Effector memory CD4-positive, alpha-beta T cell (primary cell): ENCODE measurements at regions not wholly inside any gene's neighbourhood (a gene's known extent, or its start where the extent isn't known, plus 50 kb on each side); places are given as distances from the start of the nearest gene placed in this dataset.

Source experiments
- DNase-seq, 3 donors: peaks; one replicate each; pipeline ENCODE4 v3.0.0-alpha.2; 2020
- H3K27ac ChIP-seq: 2 replicates; pipeline ENCODE4 v1.7.0; 2013; ENCODE audit warnings: mild to moderate bottlenecking, low read length, moderate library complexity; ENCODE audit not compliant: insufficient read depth, poor library complexity, severe bottlenecking
- H3K27me3 ChIP-seq: replicated peaks from 2 replicates; pipeline ENCODE4 v1.7.0; 2013; ENCODE audit warnings: mild to moderate bottlenecking, low read length; ENCODE audit not compliant: insufficient read depth, control insufficient read depth, poor library complexity, severe bottlenecking
- H3K36me3 ChIP-seq: 2 replicates; pipeline ENCODE4 v1.7.0; 2013; ENCODE audit warnings: mild to moderate bottlenecking, low read length, moderate library complexity; ENCODE audit not compliant: control insufficient read depth, insufficient read depth
- H3K4me1 ChIP-seq: 2 replicates; pipeline ENCODE4 v1.7.0; 2013; ENCODE audit warnings: low read length, mild to moderate bottlenecking; ENCODE audit not compliant: control insufficient read depth, insufficient read depth, poor library complexity, severe bottlenecking
- H3K4me3 ChIP-seq: 2 replicates; pipeline ENCODE4 v1.7.0; 2013; ENCODE audit warnings: low read length, low read depth, mild to moderate bottlenecking; ENCODE audit not compliant: insufficient read depth, poor library complexity, severe bottlenecking
- H3K9me3 ChIP-seq: 2 replicates; pipeline ENCODE4 v1.7.0; 2013; ENCODE audit warnings: mild to moderate bottlenecking, low read length, moderate library complexity; ENCODE audit not compliant: control insufficient read depth

DNA sequence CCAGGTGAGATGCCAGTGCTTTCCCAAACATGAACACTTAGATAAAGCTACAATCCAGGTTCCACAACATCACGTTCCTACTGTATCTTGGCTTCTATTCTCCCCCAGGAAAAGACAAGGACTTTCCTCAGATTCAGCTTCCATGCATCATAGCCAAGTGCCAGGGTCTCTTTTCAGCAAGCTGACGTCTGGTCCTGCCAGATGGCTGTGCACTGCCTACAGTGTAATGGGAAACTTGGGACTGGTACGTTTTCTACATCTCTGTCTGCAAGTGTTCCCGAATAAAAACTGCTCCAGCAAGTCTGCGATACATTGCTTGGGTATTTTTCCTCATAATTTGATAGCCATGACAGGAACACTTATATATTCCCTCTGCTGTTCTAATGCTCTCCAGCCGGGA, 412.5 kb downstream of the FAM181B start:
- no peaks in the 10 kb centered on the region for H3K27me3 ChIP-seq
- H3K4me1 ChIP-seq: no peaks in the 10 kb centered on the region
- no peak overlapping the region for H3K27ac ChIP-seq
- H3K9me3 ChIP-seq: no peaks in the 10 kb centered on the region
- DNase-seq: no peak
- no peaks in the 10 kb centered on the region for H3K36me3 ChIP-seq
- H3K4me3 ChIP-seq: no peak overlapping the region

DNA sequence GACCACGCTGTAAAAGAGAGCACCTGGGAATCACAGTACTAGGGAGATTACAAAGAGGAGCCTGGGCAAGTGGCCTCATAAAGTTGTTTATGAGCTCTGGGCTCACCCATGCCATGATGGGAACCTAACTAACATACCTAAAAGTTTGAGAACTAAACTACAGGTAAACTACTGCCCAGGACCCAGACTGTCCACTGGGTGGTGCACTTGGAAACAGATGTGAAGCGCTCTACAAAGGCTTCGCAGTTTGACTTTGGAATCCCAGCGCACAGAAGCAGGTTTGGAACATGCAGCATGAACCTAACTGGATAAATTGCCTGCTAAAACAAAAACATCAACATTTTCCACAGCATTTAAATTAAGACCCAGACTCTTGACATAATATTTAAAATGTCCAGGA, 418.6 kb downstream of the FAM181B start:
- Histone ChIP-seq H3K9me3 (no peaks in the 10 kb centered on the region), H3K27me3 (no peaks in the 10 kb centered on the region), H3K36me3 (no peaks in the 10 kb centered on the region), H3K4me1 (no peaks in the 10 kb centered on the region), H3K4me3 (no peak overlapping the region), H3K27ac (no peak overlapping the region)
- DNase-seq: no peak

DNA sequence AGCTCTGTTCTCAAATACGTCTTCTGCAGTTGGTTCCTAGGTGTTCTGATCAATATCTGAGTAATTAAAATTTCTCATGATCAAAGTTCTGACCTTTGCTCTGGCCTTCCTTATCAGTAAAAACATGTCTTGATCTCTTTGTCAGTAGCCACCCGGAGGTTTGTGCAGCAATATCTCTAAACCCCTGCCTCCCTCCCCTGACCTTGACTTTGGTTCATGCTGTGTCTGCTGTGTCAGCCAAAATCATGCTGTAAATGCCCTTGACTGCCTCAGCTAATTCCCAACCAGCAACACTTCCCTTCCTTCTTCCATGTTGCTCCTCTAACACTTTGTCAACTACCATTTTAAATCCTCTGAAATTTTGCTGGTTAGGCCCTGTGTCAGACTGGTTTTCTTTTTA, 424.7 kb downstream of the FAM181B start:
- Histone ChIP-seq H3K36me3 (no peaks in the 10 kb centered on the region), H3K27ac (no peak overlapping the region), H3K9me3 (no peaks in the 10 kb centered on the region), H3K4me1 (no peaks in the 10 kb centered on the region), H3K4me3 (no peak overlapping the region), H3K27me3 (no peaks in the 10 kb centered on the region)
- DNase-seq: no peak

DNA sequence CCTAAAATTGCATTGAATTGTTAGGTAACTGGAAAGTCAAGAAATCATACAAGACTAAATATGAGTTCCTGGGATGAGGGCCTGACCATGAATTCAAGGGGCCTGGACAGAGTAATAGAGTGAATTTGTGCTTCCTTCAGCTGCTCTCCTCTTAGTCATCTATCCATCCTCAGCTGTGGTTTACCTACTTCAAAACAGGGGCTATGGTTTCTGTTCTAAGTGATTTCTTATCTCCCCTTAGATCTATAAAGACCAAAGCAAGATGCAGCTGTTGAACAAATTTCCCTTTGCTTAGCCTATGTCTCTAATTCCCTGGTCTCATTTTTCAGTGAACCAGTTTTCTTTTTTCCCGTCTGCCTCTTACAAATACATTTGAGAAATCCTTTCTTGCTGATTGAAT, 428.5 kb downstream of the FAM181B start:
- no peaks in the 10 kb centered on the region for H3K4me1 ChIP-seq
- H3K27me3 ChIP-seq: no peaks in the 10 kb centered on the region
- no peak overlapping the region for H3K4me3 ChIP-seq
- H3K27ac ChIP-seq: no peak overlapping the region
- no peaks in the 10 kb centered on the region for H3K36me3 ChIP-seq
- DNase-seq: no peak
- H3K9me3 ChIP-seq: no peaks in the 10 kb centered on the region

DNA sequence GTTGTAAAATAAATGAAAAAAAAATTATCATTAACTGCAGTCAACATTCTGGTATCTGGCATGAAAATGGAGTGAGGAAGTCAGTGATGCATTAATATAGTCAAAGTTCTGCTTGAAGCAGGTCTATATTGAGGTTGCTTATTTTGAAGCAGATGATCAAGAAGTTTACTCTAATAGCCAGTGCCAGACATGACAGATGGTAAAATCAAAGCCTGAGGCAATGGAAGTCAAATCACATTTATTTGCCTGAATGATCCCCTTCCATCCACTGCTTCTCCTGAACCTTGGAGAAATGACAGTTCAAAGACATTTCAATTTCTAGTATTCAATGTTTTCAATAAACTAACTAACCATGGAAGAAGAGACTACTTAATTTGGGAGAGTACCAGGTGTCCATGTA, 430.0 kb downstream of the FAM181B start:
- Histone ChIP-seq H3K36me3 (no peaks in the 10 kb centered on the region), H3K27ac (no peak overlapping the region), H3K9me3 (no peaks in the 10 kb centered on the region), H3K4me3 (no peak overlapping the region), H3K4me1 (no peaks in the 10 kb centered on the region), H3K27me3 (no peaks in the 10 kb centered on the region)
- DNase-seq: no peak

DNA sequence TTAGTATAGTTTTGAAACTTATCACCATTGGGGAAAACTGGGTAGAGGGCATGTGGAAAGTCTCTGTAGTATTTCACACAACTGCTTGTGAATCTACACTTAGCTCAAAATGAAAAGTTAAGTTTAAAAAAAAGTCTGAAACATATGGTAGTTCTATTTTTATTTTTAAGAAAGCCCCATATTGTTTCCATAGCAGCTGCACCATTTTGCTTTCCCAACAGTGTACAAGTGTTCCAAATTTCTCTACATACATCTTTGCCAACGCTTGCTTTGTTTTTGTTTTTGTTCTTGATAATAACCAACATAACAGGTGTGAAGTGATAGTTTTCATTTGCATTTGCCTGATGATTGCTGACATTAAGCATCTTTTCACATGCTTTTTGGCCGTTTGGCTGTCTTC, 445.2 kb downstream of the FAM181B start:
- Histone ChIP-seq H3K9me3 (no peaks in the 10 kb centered on the region), H3K4me1 (no peaks in the 10 kb centered on the region), H3K27ac (no peak overlapping the region), H3K27me3 (no peaks in the 10 kb centered on the region), H3K36me3 (no peaks in the 10 kb centered on the region), H3K4me3 (no peak overlapping the region)
- DNase-seq: no peak

DNA sequence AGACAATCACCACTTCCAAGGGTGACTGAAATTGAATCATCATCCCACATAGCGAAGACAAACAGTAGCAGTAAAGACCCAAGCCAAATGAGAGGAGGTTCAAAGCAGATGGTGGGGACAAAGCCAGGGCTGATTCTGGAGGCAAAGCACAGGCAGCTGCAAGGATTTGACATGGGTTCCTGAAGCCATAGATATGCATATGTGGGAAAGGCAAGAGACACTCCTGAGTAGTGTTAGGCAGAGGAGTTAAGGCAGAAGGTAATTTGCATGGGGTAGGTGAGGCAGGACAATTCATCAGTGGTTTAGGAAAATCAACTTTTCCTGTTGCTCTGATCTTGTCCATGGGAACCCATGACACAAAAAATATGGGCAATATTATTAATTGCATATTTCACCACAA, 462.8 kb downstream of the FAM181B start:
- DNase-seq: no peak
- no peaks in the 10 kb centered on the region for H3K36me3 ChIP-seq

DNA sequence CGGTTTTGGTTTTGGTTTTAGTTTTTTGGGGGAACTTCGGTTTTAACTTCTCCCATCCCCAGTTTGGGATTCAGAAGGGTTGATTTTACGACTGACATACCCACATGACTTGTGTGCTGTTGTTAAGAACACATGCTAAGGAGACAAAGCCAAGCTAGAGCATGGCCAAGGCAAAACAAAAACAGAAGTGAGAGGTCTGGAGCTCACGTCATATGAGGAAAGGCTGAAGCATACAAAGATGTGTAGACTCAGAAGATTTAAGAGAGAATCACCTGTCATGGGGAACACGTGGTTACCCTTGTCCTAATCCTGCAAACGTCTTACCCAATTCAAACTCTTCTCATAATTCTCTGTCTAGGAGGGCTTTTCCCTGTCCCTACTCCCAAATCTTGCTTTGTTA, 465.0 kb downstream of the FAM181B start:
- Histone ChIP-seq H3K9me3 (no peaks in the 10 kb centered on the region), H3K4me3 (no peak overlapping the region), H3K27ac (no peak overlapping the region), H3K4me1 (no peaks in the 10 kb centered on the region), H3K36me3 (no peaks in the 10 kb centered on the region), H3K27me3 (no peaks in the 10 kb centered on the region)
- DNase-seq: no peak

More for the DNA sequence above, 462.8 kb downstream of the FAM181B start:
- Histone ChIP-seq H3K27ac (no peak overlapping the region), H3K4me1 (no peaks in the 10 kb centered on the region), H3K27me3 (no peaks in the 10 kb centered on the region), H3K9me3 (no peaks in the 10 kb centered on the region), H3K4me3 (no peak overlapping the region)

DNA sequence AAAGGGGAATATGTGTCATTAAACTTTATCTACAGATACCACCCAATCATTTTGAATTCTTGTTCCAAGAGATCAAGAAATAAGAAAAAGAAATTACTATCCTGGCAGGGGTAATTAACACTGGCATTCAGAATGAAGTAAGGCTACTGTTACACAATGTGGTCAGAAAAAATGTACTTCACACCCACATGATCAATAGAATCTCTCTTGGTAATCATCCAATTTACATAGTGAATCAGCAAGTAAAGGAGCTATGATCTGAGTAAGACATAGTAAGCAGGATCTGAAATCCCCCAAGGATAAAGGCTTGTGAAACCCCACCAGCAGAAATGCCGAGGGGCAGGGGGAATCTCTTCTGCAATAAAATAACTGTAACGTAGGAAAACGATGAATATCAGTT, 466.5 kb downstream of the FAM181B start:
- H3K27me3 ChIP-seq: no peaks in the 10 kb centered on the region
- H3K4me3 ChIP-seq: no peak overlapping the region
- H3K36me3 ChIP-seq: no peaks in the 10 kb centered on the region
- H3K4me1 ChIP-seq: no peaks in the 10 kb centered on the region
- no peak overlapping the region for H3K27ac ChIP-seq
- H3K9me3 ChIP-seq: no peaks in the 10 kb centered on the region
- no peak for DNase-seq

DNA sequence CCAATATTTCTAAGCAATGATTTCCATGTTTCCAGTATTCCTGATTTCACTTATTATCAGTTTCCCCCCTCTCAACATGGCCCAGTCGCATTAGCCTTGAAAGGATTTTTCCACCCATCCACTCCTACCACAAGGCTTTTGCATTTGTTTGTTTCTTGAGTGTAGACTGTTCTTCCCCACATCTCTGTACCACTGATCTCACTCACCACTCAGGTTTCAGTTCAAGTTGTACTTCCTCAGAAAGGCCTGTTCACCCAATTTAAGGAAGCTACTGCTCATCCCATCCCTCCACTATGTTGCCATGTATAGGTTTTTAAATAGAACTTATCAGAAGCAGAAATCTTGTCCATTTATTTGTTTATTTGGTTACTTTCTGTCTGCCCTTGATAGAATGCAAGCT, 472.3 kb downstream of the FAM181B start:
- no peaks in the 10 kb centered on the region for H3K9me3 ChIP-seq
- no peak overlapping the region for H3K4me3 ChIP-seq
- H3K36me3 ChIP-seq: no peaks in the 10 kb centered on the region
- H3K4me1 ChIP-seq: no peaks in the 10 kb centered on the region
- H3K27me3 ChIP-seq: no peaks in the 10 kb centered on the region
- no peak for DNase-seq
- H3K27ac ChIP-seq: no peak overlapping the region

DNA sequence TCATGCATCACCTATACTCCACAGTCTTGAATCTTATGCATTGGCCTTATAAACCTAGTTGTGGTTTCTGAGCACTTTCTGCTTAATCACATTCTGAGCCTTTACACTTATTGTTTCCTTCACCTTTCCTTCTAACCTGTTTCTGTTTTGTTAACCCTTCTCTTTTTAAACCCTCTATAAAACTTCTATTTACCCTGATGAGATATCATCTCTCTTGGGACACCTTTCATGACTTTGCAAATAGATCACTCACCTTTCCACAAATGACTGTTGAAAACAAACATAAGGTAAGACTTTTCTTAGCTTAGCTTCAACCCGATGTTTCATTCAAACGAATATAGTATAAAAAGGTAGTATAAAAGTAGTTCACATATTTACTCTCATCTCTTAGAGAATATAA, 483.6 kb downstream of the FAM181B start:
- Histone ChIP-seq H3K4me3 (no peak overlapping the region), H3K9me3 (no peaks in the 10 kb centered on the region), H3K4me1 (no peaks in the 10 kb centered on the region), H3K27ac (no peak overlapping the region), H3K36me3 (no peaks in the 10 kb centered on the region), H3K27me3 (no peaks in the 10 kb centered on the region)
- no peak for DNase-seq
